RWPE1 (cell line): ENCODE measurements at regions not wholly inside any gene's neighbourhood (a gene's known extent, or its start where the extent isn't known, plus 50 kb on each side); places are given as distances from the start of the nearest gene placed in this dataset.

Experiments used
- CTCF ChIA-PET: fragments of 350-600 bp; sonication (Branson Sonifier 250); formaldehyde crosslinking; extraction: SDS; loops from one replicate; lab custom pipeline; 2021; lab: Yijun Ruan, JAX
- POLR2A ChIA-PET: fragments of 400-600 bp; formaldehyde crosslinking; extraction: SDS; loops from one replicate; lab custom pipeline; 2020; ENCODE audit warnings: antibody characterized with exemption; ENCODE audit not compliant: low non-redundant PET; lab: Yijun Ruan, JAX
- DNase-seq: peaks from one replicate; pipeline ENCODE4 v3.0.0; 2012; ENCODE audit warnings: low spot score
- H3K27ac ChIP-seq: fragments of 450-650 bp; 2 replicates; pipeline ENCODE4 v1.5.1; 2017
- TF ChIP-seq, protein P1 (sequence below): fragments of 450-650 bp; conservative IDR thresholded peaks from 2 replicates; pipeline ENCODE4 v1.5.1; 2017; ENCODE audit warnings: low read depth, mild to moderate bottlenecking

GRCh38 chr18:11271954-11272353 is 122.6 kb upstream of the PIEZO2 start:
- CTCF ChIA-PET, result no interaction called here
- POLR2A ChIA-PET, result no interaction called here
- TF ChIP-seq, protein P1, sequence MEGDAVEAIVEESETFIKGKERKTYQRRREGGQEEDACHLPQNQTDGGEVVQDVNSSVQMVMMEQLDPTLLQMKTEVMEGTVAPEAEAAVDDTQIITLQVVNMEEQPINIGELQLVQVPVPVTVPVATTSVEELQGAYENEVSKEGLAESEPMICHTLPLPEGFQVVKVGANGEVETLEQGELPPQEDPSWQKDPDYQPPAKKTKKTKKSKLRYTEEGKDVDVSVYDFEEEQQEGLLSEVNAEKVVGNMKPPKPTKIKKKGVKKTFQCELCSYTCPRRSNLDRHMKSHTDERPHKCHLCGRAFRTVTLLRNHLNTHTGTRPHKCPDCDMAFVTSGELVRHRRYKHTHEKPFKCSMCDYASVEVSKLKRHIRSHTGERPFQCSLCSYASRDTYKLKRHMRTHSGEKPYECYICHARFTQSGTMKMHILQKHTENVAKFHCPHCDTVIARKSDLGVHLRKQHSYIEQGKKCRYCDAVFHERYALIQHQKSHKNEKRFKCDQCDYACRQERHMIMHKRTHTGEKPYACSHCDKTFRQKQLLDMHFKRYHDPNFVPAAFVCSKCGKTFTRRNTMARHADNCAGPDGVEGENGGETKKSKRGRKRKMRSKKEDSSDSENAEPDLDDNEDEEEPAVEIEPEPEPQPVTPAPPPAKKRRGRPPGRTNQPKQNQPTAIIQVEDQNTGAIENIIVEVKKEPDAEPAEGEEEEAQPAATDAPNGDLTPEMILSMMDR, result no peak
- H3K27ac ChIP-seq, result no peak overlapping the region
- no peak for DNase-seq

DNA sequence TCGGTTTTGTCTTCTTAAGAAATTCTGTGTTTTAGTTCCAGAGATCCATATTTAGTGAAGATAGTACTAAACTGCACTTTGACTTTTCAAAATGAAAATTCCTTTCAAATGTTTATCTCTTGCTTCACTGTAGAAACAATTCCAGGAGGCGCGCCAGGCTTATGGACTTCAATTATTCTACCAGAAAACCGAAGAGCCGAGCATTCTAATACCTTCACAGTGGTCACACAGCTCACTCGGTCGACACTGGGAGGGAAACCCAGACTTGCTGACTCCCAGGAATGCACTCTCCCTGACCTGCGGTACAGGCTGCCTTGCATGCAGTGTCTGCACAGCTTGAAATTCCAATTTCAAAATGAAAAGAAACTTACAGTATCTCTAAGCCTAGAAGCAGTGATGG is 119.9 kb upstream of the PIEZO2 start:
- POLR2A ChIA-PET, result no interaction called here
- DNase-seq, result no peak
- no peak overlapping the region for H3K27ac ChIP-seq
- TF ChIP-seq, protein P1, result no peak
- CTCF ChIA-PET, result interaction anchor here (0.7 kb wide), 1 partner anchor 505 kb away, joined by 4 read pairs; no protein-coding TSS in a partner anchor

- TF ChIP-seq, protein P1, result no peak
- ChIA-PET CTCF (interaction anchor here (0.7 kb wide), 1 partner anchor 504 kb away, joined by 4 read pairs; no protein-coding TSS in a partner anchor), POLR2A (no interaction called here)
- DNase-seq, result no peak
- H3K27ac ChIP-seq, result no peak overlapping the region
Measured at GRCh38 chr18:11268741-11269233, 119.4 kb upstream of the PIEZO2 start.

GRCh38 chr18:11268153-11268552 is 118.8 kb upstream of the PIEZO2 start:
- H3K27ac ChIP-seq, result no peak overlapping the region
- CTCF ChIA-PET, result no interaction called here
- no peak for DNase-seq
- POLR2A ChIA-PET, result no interaction called here
- TF ChIP-seq, protein P1, result no peak

DNA sequence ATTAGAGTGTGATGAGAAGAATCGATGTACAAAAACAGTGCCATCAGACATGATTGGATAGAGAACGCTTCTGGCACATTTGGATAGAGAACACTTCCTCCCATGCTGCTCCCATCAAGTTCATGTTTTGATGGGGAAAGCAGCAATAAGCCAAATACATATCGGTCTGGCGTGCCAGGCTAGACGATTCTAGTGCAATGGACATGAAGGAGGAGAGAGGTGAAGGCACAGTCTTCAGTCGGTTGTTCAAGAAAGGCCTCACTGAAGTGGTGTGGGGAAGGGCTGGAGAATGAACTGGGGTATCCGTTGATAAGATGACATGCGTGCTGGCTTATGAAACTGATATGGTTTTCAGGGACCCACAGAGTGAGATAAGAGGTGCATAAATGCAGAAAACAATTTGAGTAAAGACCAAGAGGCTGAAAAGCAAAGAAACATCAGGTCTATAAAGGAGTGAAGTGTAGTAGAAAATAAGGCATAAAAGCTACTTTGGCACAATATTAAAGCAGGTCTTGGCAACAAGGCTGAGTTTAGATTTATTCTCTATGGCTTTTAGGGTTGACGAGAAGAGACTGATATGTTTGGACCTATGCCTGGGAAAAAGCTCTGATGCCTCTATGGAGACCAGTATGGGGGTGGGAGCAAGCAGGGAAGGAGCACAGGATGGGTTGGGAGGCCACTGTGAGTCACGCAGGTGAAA is 117.6 kb upstream of the PIEZO2 start:
- TF ChIP-seq, protein P1, result no peak
- ChIA-PET CTCF (no interaction called here), POLR2A (no interaction called here)
- DNase-seq, result no peak
- H3K27ac ChIP-seq, result no peak overlapping the region

GRCh38 chr18:11261486-11261885 is 112.1 kb upstream of the PIEZO2 start:
- no peak overlapping the region for H3K27ac ChIP-seq
- POLR2A ChIA-PET, result no interaction called here
- CTCF ChIA-PET, result interaction anchor here (0.6 to 0.7 kb wide), 2 partner anchors 34 to 207 kb away, joined by 3 read pairs; no protein-coding TSS in a partner anchor
- TF ChIP-seq, protein P1, result no peak
- DNase-seq, result no peak
